ENCODE measurements at regions not wholly inside any gene's neighbourhood (a gene's known extent, or its start where the extent isn't known, plus 50 kb on each side); places are given as distances from the start of the nearest gene placed in this dataset.

DNA sequence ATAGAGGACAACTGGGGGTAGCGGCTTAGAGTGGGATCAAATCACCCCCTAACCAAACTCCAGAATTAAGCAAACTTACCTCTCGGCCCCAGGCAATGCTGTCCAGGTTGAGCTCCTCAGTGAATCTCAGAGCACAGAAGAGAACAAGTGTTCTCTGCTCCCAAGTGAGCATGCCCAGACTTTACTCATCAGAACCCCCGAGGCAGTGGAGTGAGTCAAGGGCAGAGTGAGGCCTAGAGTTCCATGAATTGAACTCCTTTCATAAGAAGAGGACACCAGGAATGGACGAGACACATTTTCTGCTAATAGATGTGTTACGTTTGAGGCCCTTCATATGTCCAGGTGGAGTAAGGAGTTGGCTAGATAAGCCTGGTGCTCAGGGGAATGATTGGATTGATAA lies 134.0 kb upstream of the DTNBP1 start:
- TF ChIP-seq POLR2A (IDR thresholded peaks at IDR 0.05; ENCODE audit: borderline replicate concordance, extremely low read depth, insufficient read depth, insufficient read length) = no peak
- no peak for TF ChIP-seq YY1 (IDR thresholded peaks at IDR 0.05; ENCODE audit: extremely low read depth, insufficient replicate concordance, low read depth, low read length)
- TF ChIP-seq, protein P1, sequence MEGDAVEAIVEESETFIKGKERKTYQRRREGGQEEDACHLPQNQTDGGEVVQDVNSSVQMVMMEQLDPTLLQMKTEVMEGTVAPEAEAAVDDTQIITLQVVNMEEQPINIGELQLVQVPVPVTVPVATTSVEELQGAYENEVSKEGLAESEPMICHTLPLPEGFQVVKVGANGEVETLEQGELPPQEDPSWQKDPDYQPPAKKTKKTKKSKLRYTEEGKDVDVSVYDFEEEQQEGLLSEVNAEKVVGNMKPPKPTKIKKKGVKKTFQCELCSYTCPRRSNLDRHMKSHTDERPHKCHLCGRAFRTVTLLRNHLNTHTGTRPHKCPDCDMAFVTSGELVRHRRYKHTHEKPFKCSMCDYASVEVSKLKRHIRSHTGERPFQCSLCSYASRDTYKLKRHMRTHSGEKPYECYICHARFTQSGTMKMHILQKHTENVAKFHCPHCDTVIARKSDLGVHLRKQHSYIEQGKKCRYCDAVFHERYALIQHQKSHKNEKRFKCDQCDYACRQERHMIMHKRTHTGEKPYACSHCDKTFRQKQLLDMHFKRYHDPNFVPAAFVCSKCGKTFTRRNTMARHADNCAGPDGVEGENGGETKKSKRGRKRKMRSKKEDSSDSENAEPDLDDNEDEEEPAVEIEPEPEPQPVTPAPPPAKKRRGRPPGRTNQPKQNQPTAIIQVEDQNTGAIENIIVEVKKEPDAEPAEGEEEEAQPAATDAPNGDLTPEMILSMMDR (IDR thresholded peaks at IDR 0.05 in 2 of 3, conservative IDR thresholded peaks at IDR 0.05 in 1 of 3; ENCODE audit: borderline replicate concordance in 1 of 3, insufficient read depth in 1 of 3, low read depth in 2 of 3, low read length in 2 of 3) = no peak
- no peak for TF ChIP-seq RAD21 (IDR thresholded peaks at IDR 0.05; ENCODE audit: low read depth)
- TF ChIP-seq ZFX (IDR thresholded peaks at IDR 0.05) = no peak
- TF ChIP-seq CEBPB (IDR thresholded peaks at IDR 0.05; ENCODE audit: low read depth) = no peak
- TF ChIP-seq, protein P2, sequence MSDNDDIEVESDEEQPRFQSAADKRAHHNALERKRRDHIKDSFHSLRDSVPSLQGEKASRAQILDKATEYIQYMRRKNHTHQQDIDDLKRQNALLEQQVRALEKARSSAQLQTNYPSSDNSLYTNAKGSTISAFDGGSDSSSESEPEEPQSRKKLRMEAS (IDR thresholded peaks at IDR 0.05) = no peak
- no peak for TF ChIP-seq ELF1 (IDR thresholded peaks at IDR 0.05; ENCODE audit: borderline replicate concordance, low read depth)
